Small intestine (tissue), 7 donors: ENCODE measurements at regions not wholly inside any gene's neighbourhood (a gene's known extent, or its start where the extent isn't known, plus 50 kb on each side); places are given as distances from the start of the nearest gene placed in this dataset.

Experiments
- DNase-seq, 2 donors: peaks; one replicate each; pipeline versions ENCODE4 v3.0.0 to v3.0.0-alpha.2; 2013
- FAIRE-seq: peaks from 2 replicates; lab custom pipeline; 2012; peaks lifted over from hg19 to GRCh38; lab: Jason Lieb, UNC
- H3K27ac ChIP-seq, 3 donors: one replicate each; pipeline ENCODE4 v1.5.1; 2013; ENCODE audit warnings: low read length in 2 of 3, mild to moderate bottlenecking in 2 of 3, control low read depth in 1 of 3, inconsistent platforms in 1 of 3, low read depth in 1 of 3, moderate library complexity in 1 of 3
- H3K27me3 ChIP-seq, 3 donors: one replicate each; pipeline ENCODE4 v1.6.1; 2013; ENCODE audit warnings: low read length in 3 of 3, inconsistent platforms in 1 of 3; ENCODE audit not compliant: control insufficient read depth in 3 of 3, insufficient read depth in 3 of 3
- H3K36me3 ChIP-seq, 3 donors: one replicate each; pipeline ENCODE4 v1.6.1; 2013; ENCODE audit warnings: low read length in 3 of 3, inconsistent platforms in 1 of 3, low read depth in 1 of 3, mild to moderate bottlenecking in 1 of 3, moderate library complexity in 1 of 3; ENCODE audit not compliant: control insufficient read depth in 3 of 3, insufficient read depth in 2 of 3
- H3K4me1 ChIP-seq, 3 donors: one replicate each; pipeline ENCODE4 v1.6.1; 2013; ENCODE audit warnings: low read length in 2 of 3, inconsistent platforms in 1 of 3, low read depth in 1 of 3, mild to moderate bottlenecking in 1 of 3, moderate library complexity in 1 of 3; ENCODE audit not compliant: control insufficient read depth in 3 of 3, insufficient read depth in 2 of 3
- H3K4me3 ChIP-seq, 3 donors: one replicate each; pipeline ENCODE4 v1.5.1; 2013; ENCODE audit warnings: low read length in 3 of 3, control low read depth in 1 of 3, inconsistent platforms in 1 of 3, low read depth in 1 of 3, mild to moderate bottlenecking in 1 of 3, moderate library complexity in 1 of 3
- H3K9me3 ChIP-seq, 2 donors: one replicate each; pipeline ENCODE4 v1.6.1; 2013; ENCODE audit warnings: low read depth in 1 of 2, low read length in 1 of 2; ENCODE audit not compliant: control insufficient read depth in 2 of 2, insufficient read depth in 1 of 2
- WGBS, 3 donors: extraction: QIAGEN DNeasy Blood & Tissue Kit; methylation state at CpG; one replicate each; pipeline ENCODE4 v1.1.7; 2013; 5-methylcytosine and 5-hydroxymethylcytosine counted together
- donor health status: healthy with polysubstance abuse.
- donor health status: control.
- donor health status: control.
- donor health status: Bipolar disorder and iron deficiency.
- donor health status: healthy.

DNA sequence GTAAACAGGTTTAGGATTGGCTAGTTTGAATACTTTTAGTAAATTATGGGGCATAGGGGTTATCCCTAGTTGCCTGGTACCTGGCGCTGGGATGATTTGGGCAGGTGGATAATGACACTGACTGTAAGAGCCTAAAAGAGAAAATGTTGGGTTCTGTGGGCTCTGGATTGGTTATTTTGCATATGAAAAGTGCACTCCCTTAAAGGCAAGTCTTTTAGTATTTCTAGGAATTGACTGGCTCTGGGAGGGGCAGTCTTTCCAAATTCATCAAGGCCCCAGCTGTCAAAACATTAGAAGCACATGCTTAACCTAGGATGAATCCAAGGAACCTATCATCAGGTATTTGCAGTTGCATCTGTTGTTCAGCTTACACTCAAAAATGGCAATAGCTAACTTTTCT lies 454.6 kb upstream of the SORCS1 start:
- DNase-seq: no peak
- FAIRE-seq: no peak
- WGBS, 3 donors: 79 to 93% (median 92%) methylated on average over 1 of the region's 1 CpG
- H3K9me3 ChIP-seq: no peaks in the 10 kb centered on the region
- H3K4me3 ChIP-seq: no peak overlapping the region
- H3K27ac ChIP-seq: no peak overlapping the region
- H3K36me3 ChIP-seq: no peaks in the 10 kb centered on the region
- no peaks in the 10 kb centered on the region for H3K27me3 ChIP-seq
- H3K4me1 ChIP-seq: no peaks in the 10 kb centered on the region

GRCh38 chr10:107618504-107618994 lies 454.0 kb upstream of the SORCS1 start:
- DNase-seq (peak in 1 of 2 donors; percentile 5), FAIRE-seq (no peak)
- H3K36me3 ChIP-seq: no peaks in the 10 kb centered on the region
- no peak overlapping the region for H3K4me3 ChIP-seq
- 84 to 92% (median 88%) methylated on average over 1 of the region's 1 CpG for WGBS, 3 donors
- no peaks in the 10 kb centered on the region for H3K9me3 ChIP-seq
- H3K27ac ChIP-seq: no peak overlapping the region
- H3K4me1 ChIP-seq: no peaks in the 10 kb centered on the region
- H3K27me3 ChIP-seq: no peaks in the 10 kb centered on the region

GRCh38 chr10:107616463-107617410 lies 452.2 kb upstream of the SORCS1 start:
- WGBS, 3 donors: 86 to 90% (median 88%) methylated on average over 4 of the region's 4 CpGs
- Histone ChIP-seq H3K27ac (no peak overlapping the region), H3K27me3 (no peaks in the 10 kb centered on the region), H3K4me3 (no peak overlapping the region), H3K36me3 (no peaks in the 10 kb centered on the region), H3K4me1 (no peaks in the 10 kb centered on the region), H3K9me3 (no peaks in the 10 kb centered on the region)
- DNase-seq (no peak), FAIRE-seq (no peak)

DNA sequence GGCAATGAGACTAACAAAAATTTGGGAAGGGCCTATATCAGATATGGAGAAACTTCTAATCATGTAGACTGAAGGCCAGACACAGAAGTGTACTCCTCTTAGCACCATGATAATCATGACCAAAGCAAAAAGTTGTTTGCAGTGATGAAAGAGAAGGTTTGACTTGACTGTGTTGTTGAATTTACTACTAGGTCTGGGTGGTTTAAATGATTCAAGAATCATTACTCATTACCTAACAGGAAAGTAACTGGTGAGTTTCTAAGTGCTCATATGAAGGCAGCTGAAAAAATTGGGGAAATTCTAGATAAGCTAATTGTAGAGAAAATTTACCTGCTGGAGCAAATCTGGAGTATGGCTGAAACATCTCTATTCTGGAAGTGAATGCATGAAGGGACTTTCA lies 451.5 kb upstream of the SORCS1 start:
- FAIRE-seq (no peak), DNase-seq (no peak)
- Histone ChIP-seq H3K27me3 (no peaks in the 10 kb centered on the region), H3K36me3 (no peaks in the 10 kb centered on the region), H3K4me3 (no peak overlapping the region), H3K4me1 (no peaks in the 10 kb centered on the region), H3K27ac (no peak overlapping the region), H3K9me3 (no peaks in the 10 kb centered on the region)

- Histone ChIP-seq H3K4me3 (no peak overlapping the region), H3K27ac (no peak overlapping the region), H3K4me1 (no peaks in the 10 kb centered on the region), H3K36me3 (no peaks in the 10 kb centered on the region), H3K9me3 (no peaks in the 10 kb centered on the region), H3K27me3 (no peaks in the 10 kb centered on the region)
- DNase-seq: no peak
- no peak for FAIRE-seq
- WGBS, 3 donors: 75 to 84% (median 76%) methylated on average over 8 of the region's 8 CpGs
Observed at GRCh38 chr10:107614939-107615685, 450.6 kb upstream of the SORCS1 start.

- H3K4me3 ChIP-seq: no peak overlapping the region
- no peaks in the 10 kb centered on the region for H3K9me3 ChIP-seq
- no peak for FAIRE-seq
- DNase-seq: no peak
- H3K4me1 ChIP-seq: no peaks in the 10 kb centered on the region
- no peak overlapping the region for H3K27ac ChIP-seq
- H3K36me3 ChIP-seq: no peaks in the 10 kb centered on the region
- H3K27me3 ChIP-seq: no peaks in the 10 kb centered on the region
Observed at GRCh38 chr10:107611115-107611514, 446.6 kb upstream of the SORCS1 start.

DNA sequence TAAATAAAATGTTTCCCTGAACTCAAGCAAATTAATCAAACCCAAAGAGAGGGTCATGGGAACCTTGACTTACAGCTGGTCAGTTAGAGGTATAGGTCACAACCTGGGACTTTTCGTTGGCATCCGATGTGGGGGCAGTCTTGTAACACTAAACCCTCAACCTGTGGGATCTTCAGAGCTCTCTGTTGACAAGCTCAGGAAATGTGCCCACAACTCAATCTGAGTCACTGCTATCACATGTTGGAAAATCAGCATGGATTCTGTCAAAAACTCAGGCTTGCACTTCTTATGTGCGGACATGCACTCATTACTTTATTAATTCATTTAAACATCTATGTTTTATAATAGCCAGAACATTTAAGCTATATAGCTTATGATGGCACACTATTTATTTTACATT lies 424.6 kb upstream of the SORCS1 start:
- no peak for FAIRE-seq
- WGBS, 3 donors: 90 to 94% (median 93%) methylated on average over 3 of the region's 3 CpGs
- no peak for DNase-seq
- no peak overlapping the region for H3K27ac ChIP-seq
- no peaks in the 10 kb centered on the region for H3K36me3 ChIP-seq
- H3K4me3 ChIP-seq: no peak overlapping the region
- H3K27me3 ChIP-seq: no peaks in the 10 kb centered on the region
- peaks cover 0 to 14% of the 10 kb centered on the region in 2 donors for H3K9me3 ChIP-seq
- H3K4me1 ChIP-seq: no peaks in the 10 kb centered on the region

DNA sequence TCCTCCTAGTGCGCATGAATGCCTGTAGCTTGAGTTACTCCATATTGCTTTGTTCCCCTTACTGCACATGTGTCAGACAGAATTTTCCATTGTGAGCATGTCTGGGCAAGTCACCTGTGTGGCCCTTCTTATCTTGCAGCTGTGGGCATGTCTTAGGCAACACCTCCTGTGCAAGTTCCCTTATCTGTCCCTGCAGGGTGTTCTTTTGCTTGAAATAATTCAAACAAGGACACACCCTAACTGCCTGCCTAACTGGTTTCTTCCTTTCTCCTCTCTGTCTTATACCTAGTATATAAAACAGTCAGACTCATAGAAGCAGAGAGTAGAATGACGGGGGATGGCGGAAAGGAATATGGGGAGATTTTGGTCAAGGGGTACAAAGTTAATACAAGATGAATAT lies 421.1 kb upstream of the SORCS1 start:
- 90 to 97% (median 97%) methylated on average over 3 of the region's 3 CpGs for WGBS, 3 donors
- Histone ChIP-seq H3K4me3 (no peak overlapping the region), H3K27me3 (no peaks in the 10 kb centered on the region), H3K9me3 (peaks cover 0 to 14% of the 10 kb centered on the region in 2 donors), H3K4me1 (no peaks in the 10 kb centered on the region), H3K36me3 (no peaks in the 10 kb centered on the region), H3K27ac (no peak overlapping the region)
- FAIRE-seq (no peak), DNase-seq (no peak)
